ENCODE measurements at regions not wholly inside any gene's neighbourhood (a gene's known extent, or its start where the extent isn't known, plus 50 kb on each side); places are given as distances from the start of the nearest gene placed in this dataset.

DNA sequence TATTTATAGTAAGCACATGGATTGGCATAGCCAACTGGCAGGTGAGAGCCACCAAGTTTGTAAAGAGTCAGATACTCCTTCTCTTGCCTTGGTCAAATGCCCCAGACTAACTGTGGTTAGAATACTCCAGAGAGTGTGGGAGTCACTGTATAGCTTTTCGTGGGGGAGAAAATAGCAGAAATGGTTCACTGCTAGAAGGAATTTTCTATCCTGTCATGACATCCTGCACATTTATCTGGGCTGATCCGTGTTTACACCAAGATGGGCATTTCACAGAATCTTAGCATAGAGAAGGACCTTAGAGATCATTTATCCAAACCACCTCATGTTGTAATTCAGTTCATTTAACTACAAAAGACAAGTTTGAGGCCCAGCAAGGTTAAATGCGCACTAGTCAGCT lies 460.8 kb downstream of the ENC1 start:
- Mint-ChIP-seq H3K27me3 (ENCODE audit: unreplicated experiment) (no peaks in the 10 kb centered on the region), H3K4me1 (ENCODE audit: unreplicated experiment) (peaks cover 23% of the 10 kb centered on the region), H3K9me3 (ENCODE audit: unreplicated experiment) (no peaks in the 10 kb centered on the region), H3K36me3 (ENCODE audit: low read depth, unreplicated experiment) (no peaks in the 10 kb centered on the region), H3K4me3 (ENCODE audit: unreplicated experiment) (no peak overlapping the region), H3K27ac (ENCODE audit: unreplicated experiment) (no peak overlapping the region)
- TF ChIP-seq, protein P1, sequence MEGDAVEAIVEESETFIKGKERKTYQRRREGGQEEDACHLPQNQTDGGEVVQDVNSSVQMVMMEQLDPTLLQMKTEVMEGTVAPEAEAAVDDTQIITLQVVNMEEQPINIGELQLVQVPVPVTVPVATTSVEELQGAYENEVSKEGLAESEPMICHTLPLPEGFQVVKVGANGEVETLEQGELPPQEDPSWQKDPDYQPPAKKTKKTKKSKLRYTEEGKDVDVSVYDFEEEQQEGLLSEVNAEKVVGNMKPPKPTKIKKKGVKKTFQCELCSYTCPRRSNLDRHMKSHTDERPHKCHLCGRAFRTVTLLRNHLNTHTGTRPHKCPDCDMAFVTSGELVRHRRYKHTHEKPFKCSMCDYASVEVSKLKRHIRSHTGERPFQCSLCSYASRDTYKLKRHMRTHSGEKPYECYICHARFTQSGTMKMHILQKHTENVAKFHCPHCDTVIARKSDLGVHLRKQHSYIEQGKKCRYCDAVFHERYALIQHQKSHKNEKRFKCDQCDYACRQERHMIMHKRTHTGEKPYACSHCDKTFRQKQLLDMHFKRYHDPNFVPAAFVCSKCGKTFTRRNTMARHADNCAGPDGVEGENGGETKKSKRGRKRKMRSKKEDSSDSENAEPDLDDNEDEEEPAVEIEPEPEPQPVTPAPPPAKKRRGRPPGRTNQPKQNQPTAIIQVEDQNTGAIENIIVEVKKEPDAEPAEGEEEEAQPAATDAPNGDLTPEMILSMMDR (IDR thresholded peaks at IDR 0.05; ENCODE audit: unreplicated experiment): no peak
- DNase-seq (ENCODE audit: low spot score): no peak

DNA sequence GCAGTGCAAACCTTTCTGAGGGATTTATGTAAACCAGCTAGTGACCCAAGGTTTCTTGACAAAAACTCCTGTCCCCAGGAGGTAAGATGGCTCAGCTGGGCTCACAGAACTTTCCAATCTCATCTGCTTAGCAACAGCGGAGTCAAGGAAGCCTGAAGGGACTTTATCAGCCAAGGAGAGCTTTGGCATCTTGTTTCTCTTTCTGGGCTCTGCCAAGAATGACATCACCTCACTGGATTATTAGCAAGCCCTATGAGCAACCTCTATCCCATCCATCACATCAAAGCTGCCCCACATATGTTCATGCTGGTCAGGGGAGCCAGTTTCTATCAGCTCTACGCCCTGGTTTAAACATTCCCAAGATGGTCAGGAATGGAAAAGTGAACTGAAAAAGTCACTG lies 461.3 kb downstream of the ENC1 start:
- H3K27ac Mint-ChIP-seq (ENCODE audit: unreplicated experiment): no peak overlapping the region

DNA sequence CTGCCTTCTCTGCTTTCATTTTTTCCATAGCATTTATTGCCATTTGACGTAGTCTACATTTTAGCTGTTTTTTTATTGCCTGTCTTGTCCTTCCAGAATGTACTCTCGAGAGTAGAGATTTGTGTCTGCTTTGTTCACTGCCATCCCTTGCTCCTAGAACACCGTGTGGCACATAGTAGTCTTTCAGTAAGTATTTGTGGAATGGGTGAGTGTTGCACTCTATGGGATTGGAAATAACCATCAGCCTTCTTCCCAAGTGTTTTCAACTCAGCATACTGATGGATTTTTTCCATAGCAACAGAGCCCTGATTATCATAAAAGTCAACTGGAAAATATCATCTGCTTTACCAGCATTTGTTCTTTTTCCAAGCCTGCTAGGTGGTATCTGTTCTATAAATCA lies 462.6 kb downstream of the ENC1 start:
- H3K36me3 Mint-ChIP-seq (ENCODE audit: low read depth, unreplicated experiment): no peaks in the 10 kb centered on the region
- H3K9me3 Mint-ChIP-seq (ENCODE audit: unreplicated experiment): no peaks in the 10 kb centered on the region
- no peaks in the 10 kb centered on the region for H3K27me3 Mint-ChIP-seq (ENCODE audit: unreplicated experiment)
- H3K27ac Mint-ChIP-seq (ENCODE audit: unreplicated experiment): no peak overlapping the region
- TF ChIP-seq, protein P1 (IDR thresholded peaks at IDR 0.05; ENCODE audit: unreplicated experiment): no peak
- DNase-seq (ENCODE audit: low spot score): no peak
- peaks cover 30% of the 10 kb centered on the region for H3K4me1 Mint-ChIP-seq (ENCODE audit: unreplicated experiment)
- H3K4me3 Mint-ChIP-seq (ENCODE audit: unreplicated experiment): no peak overlapping the region

More for the DNA sequence above, 461.3 kb downstream of the ENC1 start:
- peaks cover 22% of the 10 kb centered on the region for H3K4me1 Mint-ChIP-seq (ENCODE audit: unreplicated experiment)
- no peak for DNase-seq (ENCODE audit: low spot score)
- H3K27me3 Mint-ChIP-seq (ENCODE audit: unreplicated experiment): no peaks in the 10 kb centered on the region
- H3K4me3 Mint-ChIP-seq (ENCODE audit: unreplicated experiment): no peak overlapping the region
- no peaks in the 10 kb centered on the region for H3K9me3 Mint-ChIP-seq (ENCODE audit: unreplicated experiment)
- H3K36me3 Mint-ChIP-seq (ENCODE audit: low read depth, unreplicated experiment): no peaks in the 10 kb centered on the region
- TF ChIP-seq, protein P1 (IDR thresholded peaks at IDR 0.05; ENCODE audit: unreplicated experiment): no peak

DNA sequence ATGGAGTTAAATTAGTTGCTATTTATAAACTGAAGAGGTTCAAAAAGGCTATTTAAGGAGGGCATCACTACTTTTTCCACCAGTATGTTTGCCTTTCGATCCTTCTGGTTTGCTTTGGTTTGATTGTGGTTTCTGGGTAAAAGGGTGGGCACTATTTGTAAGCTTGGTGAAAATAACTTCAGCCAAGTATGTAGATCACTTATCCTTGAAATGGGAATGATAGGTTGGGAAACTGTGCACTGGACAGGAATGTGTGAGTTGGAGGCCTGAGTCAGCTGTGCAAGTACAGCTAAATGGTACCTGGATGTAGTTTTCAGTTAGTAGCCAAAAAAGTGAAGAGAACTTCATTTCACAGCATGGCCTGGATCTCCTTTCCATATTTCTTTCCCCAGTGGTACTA lies 466.2 kb downstream of the ENC1 start:
- Mint-ChIP-seq H3K4me1 (ENCODE audit: unreplicated experiment) (peaks cover 14% of the 10 kb centered on the region), H3K4me3 (ENCODE audit: unreplicated experiment) (no peak overlapping the region)
- TF ChIP-seq, protein P1 (IDR thresholded peaks at IDR 0.05; ENCODE audit: unreplicated experiment): no peak

DNA sequence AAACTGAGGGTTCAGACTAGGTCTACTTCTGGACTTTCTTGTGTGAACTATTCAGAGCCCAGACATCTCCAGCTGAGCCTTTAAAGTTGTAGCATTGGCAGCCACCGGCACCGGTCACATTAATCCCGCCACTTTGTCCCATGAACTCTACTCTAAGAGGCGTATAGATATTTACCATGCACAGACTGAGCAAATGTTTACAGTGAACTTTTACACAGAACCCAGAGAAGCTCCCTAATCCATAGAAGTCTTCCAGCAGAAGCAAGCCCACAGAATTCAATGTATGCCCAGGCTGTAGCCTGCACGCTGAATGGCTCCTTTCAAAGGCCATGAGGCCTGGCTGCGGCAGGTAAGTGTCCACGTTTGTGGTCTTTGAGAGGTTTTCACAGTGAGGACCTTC lies 466.9 kb downstream of the ENC1 start:
- Mint-ChIP-seq H3K36me3 (ENCODE audit: low read depth, unreplicated experiment) (peaks cover 3% of the 10 kb centered on the region), H3K27me3 (ENCODE audit: unreplicated experiment) (no peaks in the 10 kb centered on the region), H3K27ac (ENCODE audit: unreplicated experiment) (no peak overlapping the region), H3K9me3 (ENCODE audit: unreplicated experiment) (no peaks in the 10 kb centered on the region), H3K4me1 (ENCODE audit: unreplicated experiment) (peaks cover 14% of the 10 kb centered on the region), H3K4me3 (ENCODE audit: unreplicated experiment) (no peak overlapping the region)
- TF ChIP-seq, protein P1 (IDR thresholded peaks at IDR 0.05; ENCODE audit: unreplicated experiment): no peak
- DNase-seq (ENCODE audit: low spot score): no peak

More for the DNA sequence above, 466.2 kb downstream of the ENC1 start:
- Mint-ChIP-seq H3K36me3 (ENCODE audit: low read depth, unreplicated experiment) (peaks cover 3% of the 10 kb centered on the region), H3K9me3 (ENCODE audit: unreplicated experiment) (no peaks in the 10 kb centered on the region), H3K27ac (ENCODE audit: unreplicated experiment) (no peak overlapping the region), H3K27me3 (ENCODE audit: unreplicated experiment) (no peaks in the 10 kb centered on the region)
- DNase-seq (ENCODE audit: low spot score): no peak

Data from endothelial cell (in vitro differentiated cells).